Endodermal cell (in vitro differentiated cells): ENCODE measurements at regions not wholly inside any gene's neighbourhood (a gene's known extent, or its start where the extent isn't known, plus 50 kb on each side); places are given as distances from the start of the nearest gene placed in this dataset.

Experiments used
- DNase-seq: peaks from one replicate; pipeline ENCODE4 v3.0.0-alpha.2; 2017
- H3K27ac ChIP-seq: 2 replicates; pipeline ENCODE4 v1.5.1; 2013; ENCODE audit warnings: mild to moderate bottlenecking, low read depth, low read length, moderate library complexity
- H3K27me3 ChIP-seq: 2 replicates; pipeline ENCODE4 v1.6.1; 2013; ENCODE audit warnings: mild to moderate bottlenecking, low read length, moderate library complexity; ENCODE audit not compliant: insufficient read depth, control insufficient read depth, poor library complexity, severe bottlenecking
- H3K36me3 ChIP-seq: 2 replicates; pipeline ENCODE4 v1.7.0; 2013; ENCODE audit warnings: mild to moderate bottlenecking, low read length, moderate library complexity; ENCODE audit not compliant: control insufficient read depth, insufficient read depth
- H3K4me1 ChIP-seq: one replicate; pipeline ENCODE4 v1.7.0; 2013; ENCODE audit warnings: low read length; ENCODE audit not compliant: control insufficient read depth, insufficient read depth
- H3K4me3 ChIP-seq: 2 replicates; pipeline ENCODE4 v1.5.1; 2013; ENCODE audit warnings: mild to moderate bottlenecking, low read length, moderate library complexity
- H3K9ac ChIP-seq: 2 replicates; pipeline ENCODE4 v1.6.1; 2013; ENCODE audit warnings: mild to moderate bottlenecking, low read length, moderate library complexity; ENCODE audit not compliant: poor library complexity, severe bottlenecking; ENCODE audit errors: extremely low read depth
- H3K9me3 ChIP-seq: 2 replicates; pipeline ENCODE4 v1.6.1; 2013; ENCODE audit warnings: mild to moderate bottlenecking, low read length, moderate library complexity; ENCODE audit not compliant: control insufficient read depth
- H3K27ac Mint-ChIP-seq: 2 replicates; pipeline ENCODE4 v1.8.0; 2020; ENCODE audit warnings: mixed read lengths
- H3K27me3 Mint-ChIP-seq: 2 replicates; pipeline ENCODE4 v1.8.0; 2021; ENCODE audit warnings: mild to moderate bottlenecking, mixed read lengths; ENCODE audit not compliant: insufficient read depth
- H3K36me3 Mint-ChIP-seq: 2 replicates; pipeline ENCODE4 v1.8.0; 2020; ENCODE audit warnings: low read depth, mixed read lengths
- H3K4me1 Mint-ChIP-seq: 2 replicates; pipeline ENCODE4 v1.8.0; 2020; ENCODE audit warnings: mixed read lengths
- H3K4me3 Mint-ChIP-seq: 2 replicates; pipeline ENCODE4 v1.8.0; 2020; ENCODE audit warnings: mild to moderate bottlenecking, moderate library complexity, mixed read lengths
- H3K9me3 Mint-ChIP-seq: 2 replicates; pipeline ENCODE4 v1.8.0; 2020; ENCODE audit warnings: mild to moderate bottlenecking, mixed read lengths
- WGBS, 2 experiments: methylation state at CpG; one replicate each; pipeline versions ENCODE4 v1.1.5 to v1.1.7; 2013; ENCODE audit warnings: missing lambda C conversion rate in 2 of 2, mixed read lengths in 1 of 2; ENCODE audit not compliant: insufficient coverage in 1 of 2, insufficient read length in 1 of 2; 5-methylcytosine and 5-hydroxymethylcytosine counted together
- TF ChIP-seq, protein P1 (sequence below): fragments of 200-600 bp; sonication (generic); conservative IDR thresholded peaks from 2 replicates; pipeline ENCODE4 v1.5.0; 2021; ENCODE audit warnings: antibody characterized with exemption, mild to moderate bottlenecking

DNA sequence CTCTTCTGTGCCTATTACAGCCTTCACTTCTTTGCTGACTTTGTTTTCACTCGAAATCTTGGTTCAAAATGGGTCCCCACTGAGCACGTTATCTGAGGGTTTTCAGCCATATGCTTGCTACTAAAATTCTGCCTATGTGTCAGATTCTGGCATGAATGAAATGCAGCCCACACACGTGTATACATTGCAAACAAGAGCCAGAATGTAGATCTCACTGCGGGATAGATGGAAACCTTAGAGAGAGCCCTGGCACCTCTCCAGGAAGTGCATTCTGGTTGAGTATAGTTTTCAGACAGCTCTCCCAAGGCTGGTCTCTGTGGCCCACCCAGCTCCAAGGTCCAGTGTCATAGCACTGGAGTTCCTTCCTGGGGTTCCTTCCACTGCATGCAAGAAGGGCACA is 234.7 kb upstream of the GJB5 start:
- TF ChIP-seq, protein P1, sequence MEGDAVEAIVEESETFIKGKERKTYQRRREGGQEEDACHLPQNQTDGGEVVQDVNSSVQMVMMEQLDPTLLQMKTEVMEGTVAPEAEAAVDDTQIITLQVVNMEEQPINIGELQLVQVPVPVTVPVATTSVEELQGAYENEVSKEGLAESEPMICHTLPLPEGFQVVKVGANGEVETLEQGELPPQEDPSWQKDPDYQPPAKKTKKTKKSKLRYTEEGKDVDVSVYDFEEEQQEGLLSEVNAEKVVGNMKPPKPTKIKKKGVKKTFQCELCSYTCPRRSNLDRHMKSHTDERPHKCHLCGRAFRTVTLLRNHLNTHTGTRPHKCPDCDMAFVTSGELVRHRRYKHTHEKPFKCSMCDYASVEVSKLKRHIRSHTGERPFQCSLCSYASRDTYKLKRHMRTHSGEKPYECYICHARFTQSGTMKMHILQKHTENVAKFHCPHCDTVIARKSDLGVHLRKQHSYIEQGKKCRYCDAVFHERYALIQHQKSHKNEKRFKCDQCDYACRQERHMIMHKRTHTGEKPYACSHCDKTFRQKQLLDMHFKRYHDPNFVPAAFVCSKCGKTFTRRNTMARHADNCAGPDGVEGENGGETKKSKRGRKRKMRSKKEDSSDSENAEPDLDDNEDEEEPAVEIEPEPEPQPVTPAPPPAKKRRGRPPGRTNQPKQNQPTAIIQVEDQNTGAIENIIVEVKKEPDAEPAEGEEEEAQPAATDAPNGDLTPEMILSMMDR: no peak
- H3K27ac Mint-ChIP-seq: no peak overlapping the region
- peaks cover 41% of the 10 kb centered on the region for H3K27me3 ChIP-seq
- H3K27me3 Mint-ChIP-seq: peaks cover 18% of the 10 kb centered on the region
- H3K36me3 Mint-ChIP-seq: no peaks in the 10 kb centered on the region
- H3K27ac ChIP-seq: no peak overlapping the region
- H3K9me3 ChIP-seq: no peaks in the 10 kb centered on the region
- H3K36me3 ChIP-seq: no peaks in the 10 kb centered on the region
- H3K4me1 Mint-ChIP-seq: no peaks in the 10 kb centered on the region
- no peak for DNase-seq
- no peak overlapping the region for H3K9ac ChIP-seq
- H3K4me1 ChIP-seq: no peaks in the 10 kb centered on the region
- no peak overlapping the region for H3K4me3 ChIP-seq
- no peak overlapping the region for H3K4me3 Mint-ChIP-seq
- peaks cover 5% of the 10 kb centered on the region for H3K9me3 Mint-ChIP-seq
- WGBS, 2 experiments: 77 to 78% methylated on average over 4 of the region's 4 CpGs

- H3K27ac Mint-ChIP-seq: no peak overlapping the region
Observed at GRCh38 chr1:34524783-34525182, 230.1 kb upstream of the GJB5 start.

GRCh38 chr1:34529935-34530859 is 224.7 kb upstream of the GJB5 start:
- Histone ChIP-seq H3K27ac (no peak overlapping the region), H3K36me3 (no peaks in the 10 kb centered on the region), H3K9me3 (no peaks in the 10 kb centered on the region), H3K9ac (no peak overlapping the region), H3K27me3 (peaks cover 3% of the 10 kb centered on the region), H3K4me3 (no peak overlapping the region), H3K4me1 (no peaks in the 10 kb centered on the region)
- no peaks in the 10 kb centered on the region for H3K9me3 Mint-ChIP-seq
- H3K36me3 Mint-ChIP-seq: no peaks in the 10 kb centered on the region
- H3K27ac Mint-ChIP-seq: no peak overlapping the region
- TF ChIP-seq, protein P1: no peak
- DNase-seq: no peak
- H3K27me3 Mint-ChIP-seq: peaks cover 23% of the 10 kb centered on the region
- H3K4me1 Mint-ChIP-seq: no peaks in the 10 kb centered on the region
- 66 to 77% methylated on average over 6 to 12 of the region's 12 CpGs for WGBS, 2 experiments
- H3K4me3 Mint-ChIP-seq: no peak overlapping the region

More at GRCh38 chr1:34524783-34525182, 230.1 kb upstream of the GJB5 start:
- Histone ChIP-seq H3K9ac (no peak overlapping the region), H3K4me3 (no peak overlapping the region), H3K9me3 (no peaks in the 10 kb centered on the region), H3K27me3 (peaks cover 28% of the 10 kb centered on the region), H3K4me1 (no peaks in the 10 kb centered on the region), H3K27ac (no peak overlapping the region), H3K36me3 (no peaks in the 10 kb centered on the region)
- no peaks in the 10 kb centered on the region for H3K36me3 Mint-ChIP-seq
- H3K27me3 Mint-ChIP-seq: peaks cover 28% of the 10 kb centered on the region
- DNase-seq: no peak
- no peaks in the 10 kb centered on the region for H3K9me3 Mint-ChIP-seq
- TF ChIP-seq, protein P1: no peak
- no peak overlapping the region for H3K4me3 Mint-ChIP-seq
- H3K4me1 Mint-ChIP-seq: no peaks in the 10 kb centered on the region
